Trophoblast cell (in vitro differentiated cells and primary cell): ENCODE measurements at regions not wholly inside any gene's neighbourhood (a gene's known extent, or its start where the extent isn't known, plus 50 kb on each side); places are given as distances from the start of the nearest gene placed in this dataset.
A peak's percentile ranks its signal among the peaks of the same experiment; 100 is the strongest.

Experiments
- DNase-seq, 2 donors: peaks; one replicate each; pipeline ENCODE4 v3.0.0-alpha.2; 2016
- H2AFZ ChIP-seq: 2 replicates; pipeline ENCODE4 v1.6.1; 2013; ENCODE audit warnings: low read length, moderate library complexity, mild to moderate bottlenecking; ENCODE audit not compliant: insufficient read depth, poor library complexity
- H2AK5ac ChIP-seq: 2 replicates; pipeline ENCODE4 v1.6.1; 2013; ENCODE audit warnings: mild to moderate bottlenecking, low read length
- H2BK120ac ChIP-seq: 2 replicates; pipeline ENCODE4 v1.6.1; 2013; ENCODE audit warnings: low read length, mild to moderate bottlenecking, moderate library complexity; ENCODE audit not compliant: insufficient read depth, poor library complexity
- H2BK12ac ChIP-seq: 2 replicates; pipeline ENCODE4 v1.6.1; 2013; ENCODE audit warnings: mild to moderate bottlenecking, low read length, moderate library complexity
- H2BK5ac ChIP-seq: 2 replicates; pipeline ENCODE4 v1.6.1; 2013; ENCODE audit warnings: low read length, low read depth, moderate library complexity, mild to moderate bottlenecking; ENCODE audit not compliant: poor library complexity
- H3K14ac ChIP-seq: 2 replicates; pipeline ENCODE4 v1.6.1; 2013; ENCODE audit warnings: mild to moderate bottlenecking, low read length
- H3K18ac ChIP-seq: 2 replicates; pipeline ENCODE4 v1.6.1; 2013; ENCODE audit warnings: mild to moderate bottlenecking, low read length
- H3K23ac ChIP-seq: 2 replicates; pipeline ENCODE4 v1.6.1; 2013; ENCODE audit warnings: low read length
- H3K27ac ChIP-seq: 2 replicates; pipeline ENCODE4 v1.5.1; 2013; ENCODE audit warnings: low read depth, mild to moderate bottlenecking, inconsistent platforms, low read length, moderate library complexity
- H3K27me3 ChIP-seq: 2 replicates; pipeline ENCODE4 v1.6.1; 2013; ENCODE audit warnings: inconsistent platforms, mild to moderate bottlenecking, low read length, moderate library complexity; ENCODE audit not compliant: insufficient read depth
- H3K36me3 ChIP-seq, 2 experiments: 1 replicate in 1 of 2; 2 replicates in 1 of 2; pipeline ENCODE4 v1.6.1; 2013; ENCODE audit warnings: low read length in 2 of 2, mild to moderate bottlenecking in 2 of 2, moderate library complexity in 1 of 2; ENCODE audit not compliant: insufficient read depth in 2 of 2, control insufficient read depth in 1 of 2
- H3K4ac ChIP-seq: 2 replicates; pipeline ENCODE4 v1.6.1; 2013; ENCODE audit warnings: low read depth, mild to moderate bottlenecking, low read length, moderate library complexity
- H3K4me1 ChIP-seq, 2 experiments: 1 replicate in 1 of 2; 2 replicates in 1 of 2; pipeline ENCODE4 v1.6.1; 2013; ENCODE audit warnings: low read length in 2 of 2, mild to moderate bottlenecking in 2 of 2, moderate library complexity in 1 of 2; ENCODE audit not compliant: insufficient read depth in 2 of 2, control insufficient read depth in 1 of 2
- H3K4me2 ChIP-seq: 2 replicates; pipeline ENCODE4 v1.6.1; 2013; ENCODE audit warnings: inconsistent platforms, mild to moderate bottlenecking, low read length, moderate library complexity
- H3K4me3 ChIP-seq: 2 replicates; pipeline ENCODE4 v1.5.1; 2013; ENCODE audit warnings: mild to moderate bottlenecking, low read depth, low read length, inconsistent platforms
- H3K79me1 ChIP-seq: one replicate; pipeline ENCODE4 v1.6.1; 2013; ENCODE audit warnings: low read length
- H3K79me2 ChIP-seq: 2 replicates; pipeline ENCODE4 v1.6.1; 2013; ENCODE audit warnings: low read length, mild to moderate bottlenecking; ENCODE audit not compliant: control insufficient read depth, insufficient read depth, poor library complexity
- H3K9ac ChIP-seq: 2 replicates; pipeline ENCODE4 v1.6.1; 2013; ENCODE audit warnings: mild to moderate bottlenecking, low read length
- H3K9me3 ChIP-seq: 2 replicates; pipeline ENCODE4 v1.6.1; 2013; ENCODE audit warnings: low read depth, mild to moderate bottlenecking, control low read depth, inconsistent platforms, low read length; ENCODE audit not compliant: insufficient read depth
- H4K12ac ChIP-seq: 2 replicates; pipeline ENCODE4 v1.6.1; 2013; ENCODE audit warnings: low read depth, mild to moderate bottlenecking, low read length, moderate library complexity
- H4K8ac ChIP-seq: 2 replicates; pipeline ENCODE4 v1.6.1; 2013; ENCODE audit warnings: low read depth, mild to moderate bottlenecking, low read length, moderate library complexity
- H4K91ac ChIP-seq: one replicate; pipeline ENCODE4 v1.6.1; 2013; ENCODE audit warnings: low read depth, mild to moderate bottlenecking, low read length, moderate library complexity
- WGBS: extraction: QIAGEN DNeasy Blood & Tissue Kit; methylation state at CpG from one replicate; pipeline ENCODE4 v1.1.7; 2013; ENCODE audit warnings: missing lambda C conversion rate; ENCODE audit not compliant: insufficient read length, insufficient coverage; ENCODE audit errors: extremely low coverage; 5-methylcytosine and 5-hydroxymethylcytosine counted together

GRCh38 chr13:69567514-69567913, 540.1 kb upstream of the ATXN8OS start:
- no peaks in the 10 kb centered on the region for H3K27me3 ChIP-seq
- H3K18ac ChIP-seq: no peak overlapping the region
- H3K79me1 ChIP-seq: no peaks in the 10 kb centered on the region
- WGBS: no CpG with 5 or more reads among the region's 2 CpGs
- no peak overlapping the region for H3K14ac ChIP-seq
- H2AK5ac ChIP-seq: no peak overlapping the region
- H3K4me2 ChIP-seq: no peak overlapping the region
- no peak overlapping the region for H2BK5ac ChIP-seq
- H4K91ac ChIP-seq: no peak overlapping the region
- no peak overlapping the region for H4K8ac ChIP-seq
- no peak overlapping the region for H3K4me3 ChIP-seq
- no peaks in the 10 kb centered on the region for H3K9me3 ChIP-seq
- no peak overlapping the region for H3K23ac ChIP-seq
- no peak overlapping the region for H3K9ac ChIP-seq
- no peak overlapping the region for H2AFZ ChIP-seq
- H4K12ac ChIP-seq: no peak overlapping the region
- no peaks in the 10 kb centered on the region for H3K79me2 ChIP-seq
- H2BK120ac ChIP-seq: no peak overlapping the region
- H3K4me1 ChIP-seq: no peaks in the 10 kb centered on the region
- no peak overlapping the region for H3K4ac ChIP-seq
- H3K36me3 ChIP-seq: no peaks in the 10 kb centered on the region
- H3K27ac ChIP-seq: no peak overlapping the region
- no peak for DNase-seq
- no peak overlapping the region for H2BK12ac ChIP-seq

GRCh38 chr13:69566104-69566716, 541.4 kb upstream of the ATXN8OS start:
- Histone ChIP-seq H3K14ac (no peak overlapping the region), H3K79me1 (no peaks in the 10 kb centered on the region), H3K4me2 (no peak overlapping the region), H3K27me3 (no peaks in the 10 kb centered on the region), H3K9me3 (no peaks in the 10 kb centered on the region), H3K4me1 (no peaks in the 10 kb centered on the region), H3K4ac (no peak overlapping the region), H3K79me2 (no peaks in the 10 kb centered on the region), H3K4me3 (no peak overlapping the region), H2AK5ac (no peak overlapping the region), H3K18ac (no peak overlapping the region), H4K8ac (no peak overlapping the region), H4K91ac (no peak overlapping the region), H2BK5ac (no peak overlapping the region), H3K27ac (no peak overlapping the region), H2BK120ac (no peak overlapping the region), H3K36me3 (no peaks in the 10 kb centered on the region), H3K9ac (no peak overlapping the region), H3K23ac (no peak overlapping the region), H2BK12ac (no peak overlapping the region), H4K12ac (no peak overlapping the region), H2AFZ (no peak overlapping the region)
- no peak for DNase-seq
- WGBS: no CpG with 5 or more reads among the region's 6 CpGs

GRCh38 chr13:69565334-69565733, 542.3 kb upstream of the ATXN8OS start:
- Histone ChIP-seq H3K9ac (no peak overlapping the region), H3K14ac (no peak overlapping the region), H2AK5ac (no peak overlapping the region), H3K4ac (no peak overlapping the region), H2BK5ac (no peak overlapping the region), H3K18ac (no peak overlapping the region), H3K27me3 (no peaks in the 10 kb centered on the region), H3K4me2 (no peak overlapping the region), H3K4me1 (no peaks in the 10 kb centered on the region), H4K8ac (no peak overlapping the region), H3K9me3 (no peaks in the 10 kb centered on the region), H3K79me2 (no peaks in the 10 kb centered on the region), H3K36me3 (no peaks in the 10 kb centered on the region), H3K27ac (no peak overlapping the region), H3K79me1 (no peaks in the 10 kb centered on the region), H2BK12ac (no peak overlapping the region), H2AFZ (no peak overlapping the region), H4K12ac (no peak overlapping the region), H3K23ac (no peak overlapping the region), H4K91ac (no peak overlapping the region), H3K4me3 (no peak overlapping the region), H2BK120ac (no peak overlapping the region)
- DNase-seq: peak; percentile 57 to 76
- no CpG with 5 or more reads among the region's 4 CpGs for WGBS

GRCh38 chr13:69556540-69557196, 551.0 kb upstream of the ATXN8OS start:
- H2BK12ac ChIP-seq: no peak overlapping the region
- no peak overlapping the region for H3K27ac ChIP-seq
- no peak overlapping the region for H3K4ac ChIP-seq
- no peaks in the 10 kb centered on the region for H3K79me1 ChIP-seq
- H4K12ac ChIP-seq: no peak overlapping the region
- H2AK5ac ChIP-seq: no peak overlapping the region
- no peaks in the 10 kb centered on the region for H3K36me3 ChIP-seq
- H3K14ac ChIP-seq: no peak overlapping the region
- no peak overlapping the region for H4K8ac ChIP-seq
- no peak overlapping the region for H2BK120ac ChIP-seq
- no peak overlapping the region for H2BK5ac ChIP-seq
- no peak overlapping the region for H3K4me2 ChIP-seq
- no CpG with 5 or more reads among the region's 5 CpGs for WGBS
- no peaks in the 10 kb centered on the region for H3K4me1 ChIP-seq
- no peak overlapping the region for H3K9ac ChIP-seq
- H3K4me3 ChIP-seq: no peak overlapping the region
- no peak for DNase-seq
- no peak overlapping the region for H4K91ac ChIP-seq
- H3K27me3 ChIP-seq: no peaks in the 10 kb centered on the region
- H3K18ac ChIP-seq: no peak overlapping the region
- no peaks in the 10 kb centered on the region for H3K9me3 ChIP-seq
- H3K79me2 ChIP-seq: no peaks in the 10 kb centered on the region
- no peak overlapping the region for H3K23ac ChIP-seq
- H2AFZ ChIP-seq: no peak overlapping the region
